Immature natural killer cell (primary cell): ENCODE measurements at regions not wholly inside any gene's neighbourhood (a gene's known extent, or its start where the extent isn't known, plus 50 kb on each side); places are given as distances from the start of the nearest gene placed in this dataset.
"Not testable (repeated sequence)": the region's sequence is repeated elsewhere in the genome, so short reads cannot be mapped to it uniquely, and the experiment has no call there.

ENCODE experiments used
- DNase-seq, 3 donors: peaks; one replicate each; pipeline ENCODE4 v3.0.0; 2022; ENCODE audit warnings: mixed read lengths in 1 of 3
- H3K27ac Mint-ChIP-seq, 6 donors: one replicate each; pipeline ENCODE4 v1.8.0; 2020; ENCODE audit warnings: mixed read lengths in 6 of 6, mild to moderate bottlenecking in 5 of 6, inconsistent platforms in 4 of 6, moderate library complexity in 3 of 6
- H3K27me3 Mint-ChIP-seq, 3 donors: one replicate each; pipeline ENCODE4 v1.8.0; 2020 to 2021; ENCODE audit warnings: low read depth in 3 of 3, mild to moderate bottlenecking in 3 of 3, mixed read lengths in 3 of 3, moderate library complexity in 3 of 3, inconsistent platforms in 1 of 3
- H3K36me3 Mint-ChIP-seq, 3 donors: one replicate each; pipeline ENCODE4 v1.8.0; 2020; ENCODE audit warnings: mixed read lengths in 3 of 3, inconsistent platforms in 2 of 3, mild to moderate bottlenecking in 2 of 3
- H3K4me1 Mint-ChIP-seq, 2 donors: one replicate each; pipeline ENCODE4 v1.8.0; 2020; ENCODE audit warnings: inconsistent platforms in 2 of 2, mild to moderate bottlenecking in 2 of 2, mixed read lengths in 2 of 2, moderate library complexity in 1 of 2
- H3K4me3 Mint-ChIP-seq, 5 donors: one replicate each; pipeline ENCODE4 v1.8.0; 2020; ENCODE audit warnings: mild to moderate bottlenecking in 5 of 5, mixed read lengths in 5 of 5, inconsistent platforms in 3 of 5, moderate library complexity in 3 of 5
- H3K9me3 Mint-ChIP-seq, 6 donors: one replicate each; pipeline ENCODE4 v1.8.0; 2020; ENCODE audit warnings: mild to moderate bottlenecking in 6 of 6, mixed read lengths in 6 of 6, inconsistent platforms in 4 of 6, moderate library complexity in 3 of 6

GRCh38 chr1:60950224-60951063, 131.9 kb upstream of the NFIA start:
- H3K4me1 Mint-ChIP-seq = peaks cover 6 to 9% of the 10 kb centered on the region in 2 donors
- no peaks in the 10 kb centered on the region for H3K36me3 Mint-ChIP-seq
- no peak overlapping the region for H3K27ac Mint-ChIP-seq
- H3K27me3 Mint-ChIP-seq = peaks cover 2 to 5% (median 4%) of the 10 kb centered on the region in 3 donors
- no peak overlapping the region for H3K4me3 Mint-ChIP-seq
- peaks cover 0 to 4% (median 0%) of the 10 kb centered on the region in 6 donors for H3K9me3 Mint-ChIP-seq
- DNase-seq = no peak

- no peak overlapping the region for H3K27ac Mint-ChIP-seq
- peaks cover 0 to 4% (median 0%) of the 10 kb centered on the region in 6 donors for H3K9me3 Mint-ChIP-seq
- H3K27me3 Mint-ChIP-seq = peaks cover 2 to 4% (median 3%) of the 10 kb centered on the region in 3 donors
Measured at GRCh38 chr1:60949826-60950197, 132.5 kb upstream of the NFIA start.

GRCh38 chr1:60949154-60949825, 133.1 kb upstream of the NFIA start:
- H3K27ac Mint-ChIP-seq = no peak overlapping the region
- no peak overlapping the region for H3K4me3 Mint-ChIP-seq
- peaks cover 0 to 4% (median 3%) of the 10 kb centered on the region in 3 donors for H3K27me3 Mint-ChIP-seq

More at GRCh38 chr1:60949826-60950197, 132.5 kb upstream of the NFIA start:
- Mint-ChIP-seq H3K4me1 (peaks cover 6 to 9% of the 10 kb centered on the region in 2 donors), H3K4me3 (no peak overlapping the region), H3K36me3 (no peaks in the 10 kb centered on the region)
- no peak for DNase-seq

GRCh38 chr1:60948486-60948885, 133.9 kb upstream of the NFIA start:
- H3K9me3 Mint-ChIP-seq = peaks cover 0 to 4% (median 0%) of the 10 kb centered on the region in 6 donors
- no peaks in the 10 kb centered on the region for H3K36me3 Mint-ChIP-seq
- H3K4me1 Mint-ChIP-seq = peaks cover 6 to 9% of the 10 kb centered on the region in 2 donors
- H3K27me3 Mint-ChIP-seq = peaks cover 0 to 4% (median 3%) of the 10 kb centered on the region in 3 donors
- no peak overlapping the region for H3K4me3 Mint-ChIP-seq
- DNase-seq = no peak
- H3K27ac Mint-ChIP-seq = no peak overlapping the region

More at GRCh38 chr1:60949154-60949825, 133.1 kb upstream of the NFIA start:
- Mint-ChIP-seq H3K4me1 (peaks cover 6 to 9% of the 10 kb centered on the region in 2 donors), H3K36me3 (no peaks in the 10 kb centered on the region), H3K9me3 (peaks cover 0 to 4% (median 0%) of the 10 kb centered on the region in 6 donors)
- no peak for DNase-seq

- Mint-ChIP-seq H3K36me3 (no peaks in the 10 kb centered on the region), H3K9me3 (peaks cover 0 to 4% (median 0%) of the 10 kb centered on the region in 6 donors), H3K4me1 (peaks cover 6 to 9% of the 10 kb centered on the region in 2 donors), H3K4me3 (no peak overlapping the region), H3K27me3 (peaks cover 0 to 4% (median 3%) of the 10 kb centered on the region in 3 donors), H3K27ac (no peak overlapping the region)
- no peak for DNase-seq
Measured at GRCh38 chr1:60947367-60947766, 135.0 kb upstream of the NFIA start.

GRCh38 chr1:60942896-60943638, 139.3 kb upstream of the NFIA start:
- DNase-seq = no peak
- H3K4me3 Mint-ChIP-seq = no peak overlapping the region
- H3K4me1 Mint-ChIP-seq = no peaks in the 10 kb centered on the region
- H3K27ac Mint-ChIP-seq = no peak overlapping the region
- peaks cover 0 to 7% (median 0%) of the 10 kb centered on the region in 3 donors for H3K27me3 Mint-ChIP-seq
- H3K36me3 Mint-ChIP-seq = no peaks in the 10 kb centered on the region
- peaks cover 0 to 4% (median 0%) of the 10 kb centered on the region in 6 donors for H3K9me3 Mint-ChIP-seq

GRCh38 chr1:60942291-60942690, 140.1 kb upstream of the NFIA start:
- DNase-seq = no peak
- H3K27ac Mint-ChIP-seq = no peak overlapping the region
- H3K4me3 Mint-ChIP-seq = no peak overlapping the region
- no peaks in the 10 kb centered on the region for H3K4me1 Mint-ChIP-seq
- H3K9me3 Mint-ChIP-seq = peaks cover 0 to 2% (median 0%) of the 10 kb centered on the region in 6 donors
- H3K27me3 Mint-ChIP-seq = peaks cover 0 to 7% (median 0%) of the 10 kb centered on the region in 3 donors
- no peaks in the 10 kb centered on the region for H3K36me3 Mint-ChIP-seq

GRCh38 chr1:60940685-60941084, 141.7 kb upstream of the NFIA start:
- not testable (repeated sequence) for DNase-seq, H3K4me3 Mint-ChIP-seq, H3K27ac Mint-ChIP-seq, H3K36me3 Mint-ChIP-seq, H3K4me1 Mint-ChIP-seq, H3K27me3 Mint-ChIP-seq, H3K9me3 Mint-ChIP-seq

- Mint-ChIP-seq H3K36me3 (no peaks in the 10 kb centered on the region), H3K9me3 (peaks cover 0 to 3% (median 0%) of the 10 kb centered on the region in 6 donors), H3K27ac (no peak overlapping the region), H3K4me3 (no peak overlapping the region), H3K4me1 (no peaks in the 10 kb centered on the region), H3K27me3 (peaks cover 2 to 4% (median 3%) of the 10 kb centered on the region in 3 donors)
- DNase-seq = no peak
Measured at GRCh38 chr1:60937720-60938119, 144.6 kb upstream of the NFIA start.

GRCh38 chr1:60936591-60937342, 145.6 kb upstream of the NFIA start:
- no peak overlapping the region for H3K27ac Mint-ChIP-seq
- H3K4me1 Mint-ChIP-seq = no peaks in the 10 kb centered on the region
- no peaks in the 10 kb centered on the region for H3K36me3 Mint-ChIP-seq
- H3K27me3 Mint-ChIP-seq = peaks cover 2 to 4% (median 3%) of the 10 kb centered on the region in 3 donors
- H3K4me3 Mint-ChIP-seq = no peak overlapping the region
- DNase-seq = no peak
- H3K9me3 Mint-ChIP-seq = peaks cover 0 to 3% (median 0%) of the 10 kb centered on the region in 6 donors

GRCh38 chr1:60936163-60936562, 146.2 kb upstream of the NFIA start:
- H3K4me3 Mint-ChIP-seq = no peak overlapping the region
- peaks cover 0 to 3% (median 0%) of the 10 kb centered on the region in 6 donors for H3K9me3 Mint-ChIP-seq
- no peaks in the 10 kb centered on the region for H3K4me1 Mint-ChIP-seq
- no peak overlapping the region for H3K27ac Mint-ChIP-seq
- H3K27me3 Mint-ChIP-seq = peaks cover 3 to 5% (median 4%) of the 10 kb centered on the region in 3 donors
- no peak for DNase-seq
- H3K36me3 Mint-ChIP-seq = no peaks in the 10 kb centered on the region

GRCh38 chr1:60935599-60936110, 146.7 kb upstream of the NFIA start:
- H3K27me3 Mint-ChIP-seq = peaks cover under 1 to 5% (median 3%) of the 10 kb centered on the region in 3 donors
- H3K4me1 Mint-ChIP-seq = no peaks in the 10 kb centered on the region
- no peak for DNase-seq
- H3K9me3 Mint-ChIP-seq = peaks cover 0 to 3% (median 0%) of the 10 kb centered on the region in 6 donors
- H3K27ac Mint-ChIP-seq = no peak overlapping the region
- no peak overlapping the region for H3K4me3 Mint-ChIP-seq
- no peaks in the 10 kb centered on the region for H3K36me3 Mint-ChIP-seq

- Mint-ChIP-seq H3K9me3 (no peaks in the 10 kb centered on the region), H3K36me3 (no peaks in the 10 kb centered on the region), H3K4me1 (no peaks in the 10 kb centered on the region), H3K27ac (no peak overlapping the region), H3K4me3 (no peak overlapping the region), H3K27me3 (peaks cover 0 to 5% (median 3%) of the 10 kb centered on the region in 3 donors)
- no peak for DNase-seq
Measured at GRCh38 chr1:60930130-60930529, 152.2 kb upstream of the NFIA start.
